ENCODE measurements at regions not wholly inside any gene's neighbourhood (a gene's known extent, or its start where the extent isn't known, plus 50 kb on each side); places are given as distances from the start of the nearest gene placed in this dataset.

- DNase-seq (ENCODE audit: low read depth in 3 of 3) = no peak
Observed at GRCh38 chr2:122221665-122222064, 466.2 kb downstream of the TSN start.

- DNase-seq (ENCODE audit: low read depth in 3 of 3) = no peak
Observed at GRCh38 chr2:122231296-122231695, 475.8 kb downstream of the TSN start.

- DNase-seq (ENCODE audit: low read depth in 3 of 3) = no peak
Observed at GRCh38 chr2:122233372-122233771, 477.9 kb downstream of the TSN start.

- no peak for DNase-seq (ENCODE audit: low read depth in 3 of 3)
Observed at GRCh38 chr2:122236152-122236874, 480.9 kb downstream of the TSN start.

GRCh38 chr2:122236925-122237324 is 481.5 kb downstream of the TSN start:
- DNase-seq (ENCODE audit: low read depth in 3 of 3) = no peak

GRCh38 chr2:122237450-122237849 is 482.0 kb downstream of the TSN start:
- no peak for DNase-seq (ENCODE audit: low read depth in 3 of 3)

GRCh38 chr2:122238006-122238559 is 482.6 kb downstream of the TSN start:
- no peak for DNase-seq (ENCODE audit: low read depth in 3 of 3)

GRCh38 chr2:122239440-122239839 is 484.0 kb downstream of the TSN start:
- no peak for DNase-seq (ENCODE audit: low read depth in 3 of 3)

GRCh38 chr2:122244598-122245229 is 489.3 kb downstream of the TSN start:
- DNase-seq (ENCODE audit: low read depth in 3 of 3) = no peak

GRCh38 chr2:122249673-122250072 is 494.2 kb downstream of the TSN start:
- DNase-seq (ENCODE audit: low read depth in 3 of 3) = no peak

GRCh38 chr2:122251158-122251557 is 495.7 kb downstream of the TSN start:
- DNase-seq (ENCODE audit: low read depth in 3 of 3) = no peak

- no peak for DNase-seq (ENCODE audit: low read depth in 3 of 3)
Observed at GRCh38 chr2:122251566-122251965, 496.1 kb downstream of the TSN start.

GRCh38 chr2:122255924-122256323 is 500.5 kb downstream of the TSN start:
- DNase-seq (ENCODE audit: low read depth in 3 of 3) = no peak

- DNase-seq (ENCODE audit: low read depth in 3 of 3) = no peak
Observed at GRCh38 chr2:122261911-122262310, 506.5 kb downstream of the TSN start.

GRCh38 chr2:122263746-122264145 is 508.3 kb downstream of the TSN start:
- DNase-seq (ENCODE audit: low read depth in 3 of 3) = no peak

- no peak for DNase-seq (ENCODE audit: low read depth in 3 of 3)
Observed at GRCh38 chr2:122266636-122267035, 511.2 kb downstream of the TSN start.

- no peak for DNase-seq (ENCODE audit: low read depth in 3 of 3)
Observed at GRCh38 chr2:122267947-122268346, 512.5 kb downstream of the TSN start.

GRCh38 chr2:122273785-122274419 is 518.5 kb downstream of the TSN start:
- DNase-seq (ENCODE audit: low read depth in 3 of 3) = no peak

- no peak for DNase-seq (ENCODE audit: low read depth in 3 of 3)
Observed at GRCh38 chr2:122277956-122278355, 522.5 kb downstream of the TSN start.

- no peak for DNase-seq (ENCODE audit: low read depth in 3 of 3)
Observed at GRCh38 chr2:122300758-122301157, 545.3 kb downstream of the TSN start.

GRCh38 chr2:122307763-122308162 is 552.3 kb downstream of the TSN start:
- no peak for DNase-seq (ENCODE audit: low read depth in 3 of 3)

- DNase-seq (ENCODE audit: low read depth in 3 of 3) = no peak
Observed at GRCh38 chr2:122315306-122315705, 559.9 kb downstream of the TSN start.

Data from stimulated activated CD4-positive, alpha-beta T cell treated with anti-CD3 and anti-CD28 coated beads, TNF-alpha, amount 100 ng/mL, for 4 hours (primary cell).